ENCODE measurements at regions not wholly inside any gene's neighbourhood (a gene's known extent, or its start where the extent isn't known, plus 50 kb on each side); places are given as distances from the start of the nearest gene placed in this dataset.

- Histone ChIP-seq H3K9ac (ENCODE audit: extremely low read depth, low read length, poor library complexity, severe bottlenecking) (no peak overlapping the region), H3K36me3 (ENCODE audit: control insufficient read depth, insufficient read depth, low read length) (no peaks in the 10 kb centered on the region), H3K4me1 (ENCODE audit: control insufficient read depth, insufficient read depth, low read length) (no peaks in the 10 kb centered on the region), H3K27ac (ENCODE audit: low read depth, low read length) (no peak overlapping the region), H3K4me3 (ENCODE audit: low read length) (no peak overlapping the region), H3K27me3 (ENCODE audit: control insufficient read depth, insufficient read depth, low read length, poor library complexity, severe bottlenecking) (no peaks in the 10 kb centered on the region), H3K9me3 (ENCODE audit: control insufficient read depth, low read length) (no peaks in the 10 kb centered on the region)
- H3K36me3 Mint-ChIP-seq (ENCODE audit: low read depth): no peaks in the 10 kb centered on the region
- TF ChIP-seq, protein P1, sequence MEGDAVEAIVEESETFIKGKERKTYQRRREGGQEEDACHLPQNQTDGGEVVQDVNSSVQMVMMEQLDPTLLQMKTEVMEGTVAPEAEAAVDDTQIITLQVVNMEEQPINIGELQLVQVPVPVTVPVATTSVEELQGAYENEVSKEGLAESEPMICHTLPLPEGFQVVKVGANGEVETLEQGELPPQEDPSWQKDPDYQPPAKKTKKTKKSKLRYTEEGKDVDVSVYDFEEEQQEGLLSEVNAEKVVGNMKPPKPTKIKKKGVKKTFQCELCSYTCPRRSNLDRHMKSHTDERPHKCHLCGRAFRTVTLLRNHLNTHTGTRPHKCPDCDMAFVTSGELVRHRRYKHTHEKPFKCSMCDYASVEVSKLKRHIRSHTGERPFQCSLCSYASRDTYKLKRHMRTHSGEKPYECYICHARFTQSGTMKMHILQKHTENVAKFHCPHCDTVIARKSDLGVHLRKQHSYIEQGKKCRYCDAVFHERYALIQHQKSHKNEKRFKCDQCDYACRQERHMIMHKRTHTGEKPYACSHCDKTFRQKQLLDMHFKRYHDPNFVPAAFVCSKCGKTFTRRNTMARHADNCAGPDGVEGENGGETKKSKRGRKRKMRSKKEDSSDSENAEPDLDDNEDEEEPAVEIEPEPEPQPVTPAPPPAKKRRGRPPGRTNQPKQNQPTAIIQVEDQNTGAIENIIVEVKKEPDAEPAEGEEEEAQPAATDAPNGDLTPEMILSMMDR (conservative IDR thresholded peaks at IDR 0.05): no peak
- no peak for DNase-seq
- H3K4me3 Mint-ChIP-seq: no peak overlapping the region
- no peak overlapping the region for H3K27ac Mint-ChIP-seq
- H3K27me3 Mint-ChIP-seq (ENCODE audit: insufficient read depth): peaks cover 9% of the 10 kb centered on the region
- 20 to 37% methylated on average over 1 of the region's 2 CpGs for WGBS, 2 experiments (ENCODE audit: insufficient coverage in 1 of 2, insufficient read length in 1 of 2)
- H3K4me1 Mint-ChIP-seq: no peaks in the 10 kb centered on the region
- H3K9me3 Mint-ChIP-seq: no peaks in the 10 kb centered on the region
Observed at GRCh38 chr10:124164264-124164663, 70.9 kb upstream of the CHST15 start.

DNA sequence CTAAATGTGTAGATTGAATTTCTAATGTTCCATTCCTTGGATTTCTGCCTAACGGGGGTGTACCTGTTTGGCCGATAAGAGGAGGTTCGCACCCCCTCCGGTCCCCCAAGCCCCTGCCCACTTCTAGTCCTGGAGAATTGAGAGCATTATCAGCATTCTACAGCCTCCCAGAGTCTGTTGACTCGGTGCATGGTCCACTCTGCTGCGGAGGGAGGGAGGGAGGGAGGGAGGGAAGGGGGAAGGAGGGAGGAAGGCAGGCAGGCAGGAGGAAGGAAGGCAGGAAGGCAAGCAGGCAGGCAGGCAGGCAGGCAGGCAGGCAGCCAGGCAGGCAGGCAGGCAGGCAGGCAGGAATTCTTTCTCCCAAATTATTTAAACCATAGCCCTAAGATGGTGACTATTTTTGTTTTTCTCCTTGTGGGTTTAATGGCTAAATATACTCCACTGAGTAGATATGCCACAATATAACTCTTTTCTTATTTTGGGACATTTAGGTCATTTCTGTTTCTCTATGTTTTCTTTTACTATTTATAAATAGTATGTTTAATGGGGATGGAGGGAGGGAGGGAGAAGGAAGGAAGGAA, 69.5 kb upstream of the CHST15 start:
- Mint-ChIP-seq H3K4me1 (no peaks in the 10 kb centered on the region), H3K27me3 (ENCODE audit: insufficient read depth) (peaks cover 10% of the 10 kb centered on the region), H3K9me3 (peaks cover 3% of the 10 kb centered on the region), H3K36me3 (ENCODE audit: low read depth) (no peaks in the 10 kb centered on the region), H3K4me3 (no peak overlapping the region), H3K27ac (no peak overlapping the region)
- Histone ChIP-seq H3K27me3 (ENCODE audit: control insufficient read depth, insufficient read depth, low read length, poor library complexity, severe bottlenecking) (no peaks in the 10 kb centered on the region), H3K36me3 (ENCODE audit: control insufficient read depth, insufficient read depth, low read length) (no peaks in the 10 kb centered on the region), H3K4me1 (ENCODE audit: control insufficient read depth, insufficient read depth, low read length) (no peaks in the 10 kb centered on the region), H3K27ac (ENCODE audit: low read depth, low read length) (no peak overlapping the region), H3K9me3 (ENCODE audit: control insufficient read depth, low read length) (no peaks in the 10 kb centered on the region), H3K9ac (ENCODE audit: extremely low read depth, low read length, poor library complexity, severe bottlenecking) (no peak overlapping the region), H3K4me3 (ENCODE audit: low read length) (no peak overlapping the region)
- 84 to 100% methylated on average over 4 to 6 of the region's 6 CpGs for WGBS, 2 experiments (ENCODE audit: insufficient coverage in 1 of 2, insufficient read length in 1 of 2)
- no peak for DNase-seq
- TF ChIP-seq, protein P1 (conservative IDR thresholded peaks at IDR 0.05): no peak

DNA sequence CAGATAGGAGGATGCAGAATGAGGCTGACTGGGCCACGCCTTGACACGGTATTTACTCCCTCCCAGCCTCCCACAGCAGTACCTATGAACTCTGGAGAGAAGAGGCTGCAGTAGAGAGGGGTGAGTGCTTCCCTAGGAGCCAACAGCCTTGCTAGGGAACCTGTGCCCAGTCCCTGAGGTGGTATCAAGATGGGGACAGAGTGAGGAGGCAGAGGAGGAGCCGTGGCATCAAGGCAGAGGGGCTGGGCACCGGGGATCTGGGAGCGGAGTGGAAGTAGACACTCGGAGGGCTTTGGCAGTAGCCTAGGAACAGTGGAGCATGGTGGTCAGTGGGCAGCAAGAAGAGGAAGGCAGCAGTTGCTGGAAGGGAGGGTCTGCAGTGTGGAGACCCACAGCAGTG, 68.7 kb upstream of the CHST15 start:
- H3K9me3 ChIP-seq (ENCODE audit: control insufficient read depth, low read length): no peaks in the 10 kb centered on the region
- 80 to 98% methylated on average over 1 to 5 of the region's 6 CpGs for WGBS, 2 experiments (ENCODE audit: insufficient coverage in 1 of 2, insufficient read length in 1 of 2)
- H3K4me3 ChIP-seq (ENCODE audit: low read length): no peak overlapping the region
- H3K9me3 Mint-ChIP-seq: peaks cover 5% of the 10 kb centered on the region
- H3K36me3 Mint-ChIP-seq (ENCODE audit: low read depth): no peaks in the 10 kb centered on the region
- DNase-seq: no peak
- H3K4me1 Mint-ChIP-seq: no peaks in the 10 kb centered on the region
- H3K27me3 ChIP-seq (ENCODE audit: control insufficient read depth, insufficient read depth, low read length, poor library complexity, severe bottlenecking): no peaks in the 10 kb centered on the region
- no peak overlapping the region for H3K27ac Mint-ChIP-seq
- TF ChIP-seq, protein P1 (conservative IDR thresholded peaks at IDR 0.05): no peak
- H3K4me1 ChIP-seq (ENCODE audit: control insufficient read depth, insufficient read depth, low read length): no peaks in the 10 kb centered on the region
- H3K9ac ChIP-seq (ENCODE audit: extremely low read depth, low read length, poor library complexity, severe bottlenecking): no peak overlapping the region
- H3K4me3 Mint-ChIP-seq: no peak overlapping the region
- H3K27me3 Mint-ChIP-seq (ENCODE audit: insufficient read depth): peaks cover 10% of the 10 kb centered on the region
- H3K27ac ChIP-seq (ENCODE audit: low read depth, low read length): no peak overlapping the region
- H3K36me3 ChIP-seq (ENCODE audit: control insufficient read depth, insufficient read depth, low read length): no peaks in the 10 kb centered on the region
